H1 (cell line): ENCODE measurements at regions not wholly inside any gene's neighbourhood (a gene's known extent, or its start where the extent isn't known, plus 50 kb on each side); places are given as distances from the start of the nearest gene placed in this dataset.

ENCODE experiments used
- ASH2L ChIP-seq: fragments of 200-600, 300-600 bp; sonication (generic); IDR thresholded peaks from one replicate; pipeline ENCODE4 v1.7.1; 2017; ENCODE audit warnings: low read length
- BRCA1 ChIP-seq: IDR thresholded peaks from 2 replicates; pipeline ENCODE4 v1.6.1; 2012; ENCODE audit warnings: low read depth, low read length, improper control_type of control experiment
- POLR2A ChIP-seq, 2 experiments: IDR thresholded peaks; 1 replicate in 1 of 2; 2 replicates in 1 of 2; pipeline ENCODE4 v1.6.1; 2011; ENCODE audit warnings: low read depth in 2 of 2, low read length in 2 of 2, mild to moderate bottlenecking in 2 of 2; ENCODE audit errors: control extremely low read depth in 1 of 2
- TF ChIP-seq, protein P1 (sequence below), 3 experiments: IDR thresholded peaks; 1 replicate in 2 of 3; 2 replicates in 1 of 3; pipeline versions ENCODE4 v1.5.1 to v1.6.1; 2011; ENCODE audit warnings: low read length in 3 of 3, mild to moderate bottlenecking in 3 of 3, inconsistent platforms in 2 of 3, low read depth in 1 of 3, moderate library complexity in 1 of 3; ENCODE audit not compliant: insufficient read depth in 1 of 3; ENCODE audit errors: control extremely low read depth in 1 of 3

- no peak for TF ChIP-seq BRCA1
- no peak for TF ChIP-seq POLR2A (IDR thresholded peaks at IDR 0.05; ENCODE audit: control extremely low read depth in 1 of 2, low read depth in 2 of 2, low read length in 2 of 2)
- TF ChIP-seq, protein P1, sequence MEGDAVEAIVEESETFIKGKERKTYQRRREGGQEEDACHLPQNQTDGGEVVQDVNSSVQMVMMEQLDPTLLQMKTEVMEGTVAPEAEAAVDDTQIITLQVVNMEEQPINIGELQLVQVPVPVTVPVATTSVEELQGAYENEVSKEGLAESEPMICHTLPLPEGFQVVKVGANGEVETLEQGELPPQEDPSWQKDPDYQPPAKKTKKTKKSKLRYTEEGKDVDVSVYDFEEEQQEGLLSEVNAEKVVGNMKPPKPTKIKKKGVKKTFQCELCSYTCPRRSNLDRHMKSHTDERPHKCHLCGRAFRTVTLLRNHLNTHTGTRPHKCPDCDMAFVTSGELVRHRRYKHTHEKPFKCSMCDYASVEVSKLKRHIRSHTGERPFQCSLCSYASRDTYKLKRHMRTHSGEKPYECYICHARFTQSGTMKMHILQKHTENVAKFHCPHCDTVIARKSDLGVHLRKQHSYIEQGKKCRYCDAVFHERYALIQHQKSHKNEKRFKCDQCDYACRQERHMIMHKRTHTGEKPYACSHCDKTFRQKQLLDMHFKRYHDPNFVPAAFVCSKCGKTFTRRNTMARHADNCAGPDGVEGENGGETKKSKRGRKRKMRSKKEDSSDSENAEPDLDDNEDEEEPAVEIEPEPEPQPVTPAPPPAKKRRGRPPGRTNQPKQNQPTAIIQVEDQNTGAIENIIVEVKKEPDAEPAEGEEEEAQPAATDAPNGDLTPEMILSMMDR (IDR thresholded peaks at IDR 0.05; ENCODE audit: control extremely low read depth in 1 of 3, insufficient read depth in 1 of 3, low read depth in 1 of 3, low read length in 3 of 3): no peak
- no peak for TF ChIP-seq ASH2L
Measured at GRCh38 chr12:124694250-124694649, 126.8 kb upstream of the NCOR2 start.
